HepG2 (cell line): ENCODE measurements at regions not wholly inside any gene's neighbourhood (a gene's known extent, or its start where the extent isn't known, plus 50 kb on each side); places are given as distances from the start of the nearest gene placed in this dataset.

Experiments
- ATAC-seq: fragments of 200-7000 bp; cut with Tn5 transposase; 3 replicates; pipeline ENCODE4 v1.9.1; 2020; ENCODE audit warnings: mild to moderate bottlenecking, moderate library complexity
- BruUV-seq: library from RNA; stranded (reverse); fragments of 400-500 nt; replicated peaks from 2 replicates; lab custom pipeline; 2021; lab: Mats Ljungman, UMichigan
- CTCF ChIA-PET: fragments of 300-600 bp; formaldehyde crosslinking; extraction: SDS; loops from one replicate; lab custom pipeline; 2021; ENCODE audit warnings: low total read pairs, inconsistent platforms, low intra/inter-chr PET ratio; lab: Yijun Ruan, JAX
- POLR2A ChIA-PET: fragments of 350-600 bp; sonication (Branson Sonifier 250); formaldehyde crosslinking; loops from one replicate; lab custom pipeline; 2020; ENCODE audit warnings: antibody characterized with exemption, inconsistent platforms; lab: Yijun Ruan, JAX
- DNase-seq: peaks from one replicate; pipeline ENCODE4 v3.0.0-alpha.2; 2015; ENCODE audit warnings: low spot score
- FAIRE-seq: peaks from 3 replicates; lab custom pipeline; 2011; peaks lifted over from hg19 to GRCh38; lab: Jason Lieb, UNC
- H2AFZ ChIP-seq: one replicate; pipeline ENCODE4 v1.6.1; 2011; ENCODE audit warnings: low read length, inconsistent platforms
- H3K27ac ChIP-seq: fragments of 300-600 bp; 3 replicates; pipeline ENCODE4 v1.8.0; 2011; ENCODE audit warnings: mixed run types, mild to moderate bottlenecking, mixed read lengths, low read length, inconsistent platforms; ENCODE audit not compliant: insufficient read depth; ENCODE audit errors: extremely low read length
- H3K27me3 ChIP-seq, 2 experiments: fragments of 200-600 bp in 1 of 2; 2 replicates in 1 of 2; 3 replicates in 1 of 2; pipeline versions ENCODE4 v1.6.0 to v1.8.0; 2011; ENCODE audit warnings: low read length in 2 of 2, mild to moderate bottlenecking in 2 of 2, moderate library complexity in 2 of 2, inconsistent platforms in 1 of 2; ENCODE audit not compliant: insufficient read depth in 2 of 2, control insufficient read depth in 1 of 2
- H3K36me3 ChIP-seq, 2 experiments: fragments of 200-600 bp in 1 of 2; replicated peaks in 1 of 2; 2 replicates in 1 of 2; 3 replicates in 1 of 2; pipeline versions ENCODE4 v1.5.1 to v1.8.0; 2011; ENCODE audit warnings: low read length in 2 of 2, inconsistent platforms in 1 of 2; ENCODE audit not compliant: insufficient read depth in 2 of 2, control insufficient read depth in 1 of 2
- H3K4me1 ChIP-seq: 2 replicates; pipeline ENCODE4 v1.5.1; 2012; ENCODE audit warnings: low read length, inconsistent platforms; ENCODE audit not compliant: insufficient read depth
- H3K4me2 ChIP-seq: 2 replicates; pipeline ENCODE4 v1.6.0; 2011; ENCODE audit warnings: low read depth, low read length, inconsistent platforms
- H3K4me3 ChIP-seq, 3 experiments: fragments of 200-600 bp in 1 of 3; sonication (generic), shearing (Covaris generic) in 1 of 3; replicated peaks in 1 of 3; 2 replicates each; pipeline ENCODE4 v1.5.1; 2011 to 2016; ENCODE audit warnings: low read length in 3 of 3, inconsistent platforms in 2 of 3, low read depth in 2 of 3, mild to moderate bottlenecking in 2 of 3, control low read depth in 1 of 3, mixed read lengths in 1 of 3; ENCODE audit not compliant: insufficient read depth in 1 of 3
- H3K79me2 ChIP-seq: one replicate; pipeline ENCODE4 v1.6.1; 2011; ENCODE audit warnings: low read length, inconsistent platforms; ENCODE audit not compliant: insufficient read depth
- H3K9ac ChIP-seq: 2 replicates; pipeline ENCODE4 v1.6.0; 2011; ENCODE audit warnings: mild to moderate bottlenecking, low read depth, low read length, inconsistent platforms; ENCODE audit not compliant: insufficient read depth
- H3K9me3 ChIP-seq: 2 replicates; pipeline ENCODE4 v1.5.1; 2012; ENCODE audit warnings: mild to moderate bottlenecking, low read length
- H4K20me1 ChIP-seq: 2 replicates; pipeline ENCODE4 v1.6.0; 2011; ENCODE audit warnings: inconsistent platforms, mild to moderate bottlenecking, low read length, moderate library complexity; ENCODE audit not compliant: insufficient read depth
- KAT7 ChIP-seq: IDR thresholded peaks from 2 replicates; pipeline ENCODE4 v1.6.1; 2018; ENCODE audit warnings: borderline replicate concordance, missing compliant biosample characterization
- NFATC3 ChIP-seq: sonication (generic); formaldehyde crosslinking; IDR thresholded peaks from 2 replicates; pipeline ENCODE4 v1.5.1; 2020; ENCODE audit warnings: mild to moderate bottlenecking, missing genetic modification reagents
- NFIB ChIP-seq: sonication (generic); formaldehyde crosslinking; IDR thresholded peaks from 2 replicates; pipeline ENCODE4 v1.9.0; 2021; ENCODE audit warnings: missing genetic modification reagents, mild to moderate bottlenecking, borderline replicate concordance
- NR3C1 ChIP-seq: sonication (generic); formaldehyde crosslinking; IDR thresholded peaks from 2 replicates; pipeline ENCODE4 v1.4.0; 2020; ENCODE audit warnings: missing genetic modification reagents
- PHF20 ChIP-seq: sonication (generic); formaldehyde crosslinking; IDR thresholded peaks from 2 replicates; pipeline ENCODE4 v1.5.0; 2020; ENCODE audit warnings: mild to moderate bottlenecking, missing genetic modification reagents
- PHF8 ChIP-seq: sonication (generic); formaldehyde crosslinking; IDR thresholded peaks from 2 replicates; pipeline ENCODE4 v1.5.0; 2020; ENCODE audit warnings: missing genetic modification reagents
- RXRB ChIP-seq: IDR thresholded peaks from 2 replicates; pipeline ENCODE4 v1.6.1; 2016; ENCODE audit warnings: borderline replicate concordance, missing genetic modification reagents, missing compliant biosample characterization
- SATB2 ChIP-seq: sonication (generic); formaldehyde crosslinking; IDR thresholded peaks from 2 replicates; pipeline ENCODE4 v1.5.0; 2020; ENCODE audit warnings: missing genetic modification reagents
- SPEN ChIP-seq: sonication (generic); formaldehyde crosslinking; IDR thresholded peaks from 2 replicates; pipeline ENCODE4 v1.5.1; 2020; ENCODE audit warnings: low read depth, mild to moderate bottlenecking, missing genetic modification reagents
- TBL1XR1 ChIP-seq: fragments of 150-350 bp; IDR thresholded peaks from 2 replicates; pipeline ENCODE4 v1.6.1; 2014; ENCODE audit warnings: borderline replicate concordance, low read length; ENCODE audit not compliant: partially characterized antibody
- TBP ChIP-seq: sonication (generic); formaldehyde crosslinking; IDR thresholded peaks from 2 replicates; pipeline ENCODE4 v1.5.0; 2020; ENCODE audit warnings: missing genetic modification reagents
- TFE3 ChIP-seq: IDR thresholded peaks from 2 replicates; pipeline ENCODE4 v1.6.1; 2016
- THYN1 ChIP-seq: sonication (generic); formaldehyde crosslinking; IDR thresholded peaks from 2 replicates; pipeline ENCODE4 v1.8.1; 2023; ENCODE audit warnings: low read depth, mild to moderate bottlenecking, moderate library complexity, missing genetic modification reagents, borderline replicate concordance
- TOPORS ChIP-seq: sonication (generic); formaldehyde crosslinking; IDR thresholded peaks from 2 replicates; pipeline ENCODE4 v1.8.0; 2023; ENCODE audit warnings: mild to moderate bottlenecking, missing genetic modification reagents
- ZMYM3 ChIP-seq: sonication (generic); formaldehyde crosslinking; IDR thresholded peaks from 2 replicates; pipeline ENCODE4 v1.5.1; 2020; ENCODE audit warnings: mild to moderate bottlenecking, missing genetic modification reagents
- ZNF317 ChIP-seq: sonication (generic); formaldehyde crosslinking; IDR thresholded peaks from 2 replicates; pipeline ENCODE4 v1.5.0; 2020; ENCODE audit warnings: mild to moderate bottlenecking, missing genetic modification reagents
- ZNF501 ChIP-seq: sonication (generic); formaldehyde crosslinking; IDR thresholded peaks from 2 replicates; pipeline ENCODE4 v1.5.1; 2020; ENCODE audit warnings: mild to moderate bottlenecking, moderate library complexity, missing genetic modification reagents
- ZNF572 ChIP-seq: sonication (generic); formaldehyde crosslinking; IDR thresholded peaks from 2 replicates; pipeline ENCODE4 v1.5.1; 2020; ENCODE audit warnings: mild to moderate bottlenecking, missing genetic modification reagents
- WGBS: methylation state at CpG from one replicate; pipeline ENCODE4 v1.1.6; 2017; ENCODE audit warnings: low lambda C conversion rate; 5-methylcytosine and 5-hydroxymethylcytosine counted together
- in situ Hi-C: cut with HindIII; loops from 2 replicates; pipeline ENCODE4 v1.10.0; 2017; ENCODE audit warnings: low pct_unique_long_range_greater_than_20kb; ENCODE audit not compliant: extremely low pct_ligation_motif_present
- intact Hi-C: fragments of 100-400 bp; cut with micrococcal nuclease; formaldehyde crosslinking; loops from one replicate; pipeline ENCODE4 v1.10.0; 2022; ENCODE audit not compliant: unreplicated experiment

- Histone ChIP-seq H4K20me1 (no peaks in the 10 kb centered on the region), H2AFZ (no peak overlapping the region), H3K9me3 (no peaks in the 10 kb centered on the region), H3K4me1 (no peaks in the 10 kb centered on the region), H3K27ac (no peak overlapping the region), H3K79me2 (no peaks in the 10 kb centered on the region), H3K27me3 (peaks cover 0 to 28% of the 10 kb centered on the region in 2 experiments; a peak in 3 of 5 replicates), H3K4me2 (no peak overlapping the region), H3K4me3 (no peak overlapping the region), H3K36me3 (no peaks in the 10 kb centered on the region), H3K9ac (no peak overlapping the region)
- DNase-seq = no peak
- in situ Hi-C loops = no loop called here
- TF ChIP-seq SPEN = no peak
- TF ChIP-seq RXRB (CRISPR knock-in tag) = no peak
- no peak for TF ChIP-seq NR3C1
- no peak for TF ChIP-seq TFE3 (CRISPR knock-in tag)
- no peak for TF ChIP-seq SATB2
- no peak for TF ChIP-seq ZNF317 (CRISPR knock-in tag)
- TF ChIP-seq PHF8 (CRISPR knock-in tag) = no peak
- TF ChIP-seq ZNF501 = no peak
- TF ChIP-seq TBP (CRISPR knock-in tag) = no peak
- no peak for TF ChIP-seq NFIB (CRISPR knock-in tag)
- no peak for TF ChIP-seq KAT7 (CRISPR knock-in tag)
- TF ChIP-seq TBL1XR1 = no peak
- no peak for TF ChIP-seq ZMYM3 (CRISPR knock-in tag)
- no peak for TF ChIP-seq ZNF572 (CRISPR knock-in tag)
- TF ChIP-seq THYN1 = no peak
- no peak for TF ChIP-seq NFATC3
- no peak for TF ChIP-seq PHF20
- TF ChIP-seq TOPORS (CRISPR knock-in tag) = no peak
- BruUV-seq = no TSS peak
- CTCF ChIA-PET = no interaction called here
- WGBS = 17% methylated on average over 2 of the region's 3 CpGs
- no peak for FAIRE-seq
- ATAC-seq = no peak; the same call in 2 of the 3 replicates
- intact Hi-C loops = no loop called here
- POLR2A ChIA-PET = no interaction called here
Observed at GRCh38 chr9:92171281-92171680, 56.1 kb upstream of the SPTLC1 start.
